HG02870 (cell line): ENCODE measurements at regions not wholly inside any gene's neighbourhood (a gene's known extent, or its start where the extent isn't known, plus 50 kb on each side); places are given as distances from the start of the nearest gene placed in this dataset.
"Not testable (repeated sequence)": the region's sequence is repeated elsewhere in the genome, so short reads cannot be mapped to it uniquely, and the experiment has no call there.

Experiments
- ATAC-seq: cut with Tn5 transposase; IDR thresholded peaks from one replicate; pipeline ENCODE4 v1.9.1; 2021; ENCODE audit warnings: mild to moderate bottlenecking, moderate library complexity; ENCODE audit not compliant: unreplicated experiment

DNA sequence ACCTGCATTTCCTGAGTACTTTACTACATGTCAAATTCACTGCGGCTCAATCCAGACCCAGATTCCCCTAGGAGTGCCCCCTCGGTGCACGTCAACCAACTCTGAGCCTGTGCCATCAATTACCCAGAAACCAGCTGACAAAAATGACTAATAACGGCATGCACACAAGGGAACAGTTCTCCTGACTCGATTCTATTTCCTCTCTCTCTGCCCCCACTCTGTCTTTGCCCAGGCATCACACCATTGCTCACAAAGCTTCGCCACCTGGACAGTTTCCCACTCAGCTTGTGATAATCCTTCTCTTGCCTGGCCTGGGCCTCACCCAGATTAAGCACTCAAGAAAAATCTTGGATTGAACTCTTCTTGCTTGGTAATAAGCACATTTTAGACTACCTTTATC lies 115.3 kb upstream of the NDUFV2 start:
- no peak for ATAC-seq

DNA sequence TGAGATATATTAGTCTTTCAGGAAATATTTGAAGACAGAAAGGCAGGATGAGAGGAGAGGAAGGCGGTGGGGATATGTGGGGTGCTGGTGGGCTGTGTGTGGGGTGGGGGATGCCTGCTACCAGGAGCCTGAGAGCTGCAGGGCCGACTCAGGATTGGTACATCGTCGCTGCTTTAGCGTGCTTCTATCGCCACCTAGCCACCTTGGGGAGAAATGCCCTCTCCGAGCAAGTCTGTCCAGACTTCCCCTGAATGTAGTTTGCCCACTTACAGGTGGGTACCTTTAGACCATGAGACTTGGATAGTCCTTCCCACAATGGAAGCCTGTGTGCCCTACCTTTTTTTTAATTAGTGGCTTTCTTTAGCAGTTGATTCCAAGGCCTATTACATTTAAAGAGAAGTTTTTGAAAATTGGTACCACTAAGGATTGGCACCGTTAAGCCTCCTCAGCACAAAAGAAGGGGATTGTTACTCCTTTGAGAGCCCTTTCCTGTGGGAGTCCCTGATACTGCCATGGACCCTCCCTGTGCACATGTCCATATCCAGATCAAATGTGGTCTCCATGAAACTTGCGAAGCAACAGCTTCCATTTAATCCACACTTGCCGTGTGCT lies 114.1 kb upstream of the NDUFV2 start:
- ATAC-seq: peak; percentile 75

DNA sequence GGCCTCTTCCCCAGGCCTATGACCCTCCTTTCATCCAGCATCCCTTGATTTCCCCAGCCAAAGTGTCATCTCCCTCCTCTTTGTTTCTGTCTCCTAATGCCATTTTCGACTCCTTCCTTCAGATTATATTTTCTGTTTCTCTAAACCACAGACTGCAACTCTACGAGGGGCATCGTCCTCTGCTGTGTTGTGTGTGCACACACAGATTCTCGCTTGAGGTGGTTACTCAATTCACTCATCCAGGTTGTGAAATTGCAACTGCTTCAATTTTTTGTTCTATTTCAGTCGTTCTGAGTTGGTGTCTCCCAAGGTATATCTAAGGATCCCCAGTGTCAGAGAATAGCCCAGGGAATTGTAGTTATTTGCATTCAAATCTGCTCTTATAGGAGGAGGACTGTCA lies 113.5 kb upstream of the NDUFV2 start:
- ATAC-seq: no peak

DNA sequence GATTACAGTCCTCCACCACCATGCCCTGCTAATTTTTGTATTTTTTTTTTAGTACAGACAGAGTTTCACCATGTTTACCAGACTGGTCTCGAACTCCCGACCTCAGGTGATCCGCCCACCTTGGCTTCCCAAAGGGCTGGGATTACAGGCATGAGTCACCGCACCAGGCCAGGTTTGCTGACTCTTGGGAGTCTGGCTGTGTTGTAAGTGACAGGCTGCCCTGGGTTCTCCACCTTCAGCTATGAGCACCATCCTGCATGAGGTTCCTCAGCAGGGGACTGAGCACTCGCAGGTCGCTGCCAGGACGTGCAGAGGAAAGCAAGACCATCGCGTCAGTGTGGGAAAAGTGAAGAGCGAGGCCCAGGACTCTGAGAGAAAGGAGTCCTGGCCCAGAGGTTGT lies 112.6 kb upstream of the NDUFV2 start:
- ATAC-seq: no peak

DNA sequence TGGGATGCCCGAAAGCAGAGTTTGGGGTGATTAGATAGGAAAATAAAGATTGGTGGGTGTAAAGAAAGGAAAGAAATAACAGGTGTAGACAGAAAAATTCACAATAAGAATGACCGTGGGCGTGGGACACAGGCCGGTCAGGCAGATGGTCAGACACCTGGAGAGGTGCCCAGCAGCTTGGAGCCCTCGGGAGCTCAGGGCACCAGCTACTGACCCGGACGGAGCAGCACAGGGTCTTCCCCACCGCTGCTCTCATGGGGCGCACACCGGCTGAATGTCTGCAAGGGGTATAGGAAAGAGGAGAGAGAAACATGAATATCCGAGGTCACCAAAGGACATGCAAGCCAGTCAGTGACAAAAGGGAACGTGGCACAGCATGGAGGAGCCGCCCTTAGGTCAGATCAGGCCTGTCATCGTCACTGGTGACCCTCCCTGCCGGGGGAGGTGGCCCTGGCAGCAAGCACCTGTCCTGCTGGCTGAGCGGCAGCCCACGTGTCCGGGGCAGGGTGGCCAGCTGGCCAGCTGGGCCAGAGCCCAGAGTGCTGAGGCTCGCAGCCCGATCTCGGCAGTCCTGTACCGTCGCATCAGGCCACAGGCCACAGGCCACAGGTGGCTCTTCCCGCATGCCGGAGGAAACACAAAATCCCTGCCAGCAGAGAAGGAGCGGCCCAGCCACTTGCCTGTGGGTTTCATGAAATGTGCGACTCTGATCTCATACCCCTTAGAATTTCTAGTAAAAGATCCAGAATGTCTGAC lies 112.0 kb upstream of the NDUFV2 start:
- no peak for ATAC-seq

DNA sequence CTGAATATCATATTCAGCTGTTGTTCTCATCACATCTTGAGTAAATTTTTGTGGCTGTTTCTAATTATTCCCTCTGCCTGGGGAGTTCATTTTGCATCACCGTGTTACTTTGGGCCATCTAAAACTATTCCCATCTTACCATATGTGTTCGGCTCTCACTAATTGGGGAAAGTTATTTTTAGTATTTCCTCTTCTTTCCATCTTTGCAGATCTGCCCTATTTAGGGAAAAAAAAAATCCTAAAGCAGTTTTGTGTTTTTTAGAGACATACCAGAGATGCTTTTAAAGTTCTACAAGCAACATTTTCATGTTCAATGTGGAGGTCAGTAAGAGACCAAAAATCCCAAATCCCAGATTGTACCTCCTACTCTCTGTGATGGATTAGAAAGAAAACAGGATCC lies 111.3 kb upstream of the NDUFV2 start:
- no peak for ATAC-seq

DNA sequence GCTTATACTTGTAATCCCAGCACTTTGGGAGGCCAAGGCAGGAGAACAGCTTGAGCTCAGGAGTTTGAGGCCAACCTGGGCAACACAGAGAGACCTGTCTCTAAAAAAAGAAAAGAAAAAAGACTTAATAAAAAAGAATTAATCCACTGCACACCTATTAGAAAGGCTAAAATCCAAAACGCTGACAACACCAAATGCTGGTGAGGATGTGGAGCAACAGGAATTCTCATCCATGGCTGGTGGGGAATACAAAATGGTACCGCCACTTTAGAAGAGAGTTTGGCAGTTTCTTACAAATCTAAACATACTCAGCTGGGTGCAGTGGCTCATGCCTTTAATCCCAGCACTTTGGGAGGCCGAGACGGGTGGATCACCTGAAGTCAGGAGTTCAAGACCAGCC lies 110.0 kb upstream of the NDUFV2 start:
- ATAC-seq: not testable (repeated sequence)

DNA sequence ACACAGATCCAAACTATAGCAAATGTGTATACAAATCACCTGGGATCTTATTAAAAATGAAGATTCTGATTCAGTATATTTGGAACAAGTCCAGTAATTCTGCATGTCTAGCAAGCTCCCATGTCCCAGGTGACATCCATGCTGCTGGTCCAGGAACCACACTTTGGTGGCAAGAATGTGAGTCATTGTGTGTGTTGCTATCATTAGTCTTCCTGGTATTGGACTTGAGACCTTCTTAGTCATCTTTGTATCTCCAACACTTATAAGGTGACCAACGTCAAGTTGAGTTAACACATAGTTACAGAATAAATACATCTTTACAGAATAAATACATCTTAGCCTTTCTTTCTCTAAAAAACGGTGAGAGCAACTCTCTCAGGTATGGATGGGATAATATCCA lies 107.9 kb upstream of the NDUFV2 start:
- ATAC-seq: no peak

DNA sequence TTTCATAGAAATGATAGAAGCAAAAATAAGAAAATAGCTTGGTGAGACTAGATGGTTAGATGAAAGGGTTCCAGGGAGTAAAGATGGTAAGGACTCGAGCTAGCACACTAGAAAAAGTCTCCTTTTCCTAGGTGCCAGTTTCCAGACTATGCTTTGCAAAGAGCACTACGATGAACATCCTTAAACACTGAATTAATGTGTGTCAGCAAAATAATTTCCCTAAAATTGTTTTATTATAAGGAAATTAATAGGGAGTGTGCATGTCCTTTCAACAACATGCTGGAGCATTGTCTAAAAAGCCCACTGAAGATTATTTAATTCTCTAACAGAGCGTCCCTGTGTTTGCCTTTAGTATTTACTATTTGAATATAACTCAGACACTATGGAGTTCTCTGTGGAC lies 107.4 kb upstream of the NDUFV2 start:
- no peak for ATAC-seq

DNA sequence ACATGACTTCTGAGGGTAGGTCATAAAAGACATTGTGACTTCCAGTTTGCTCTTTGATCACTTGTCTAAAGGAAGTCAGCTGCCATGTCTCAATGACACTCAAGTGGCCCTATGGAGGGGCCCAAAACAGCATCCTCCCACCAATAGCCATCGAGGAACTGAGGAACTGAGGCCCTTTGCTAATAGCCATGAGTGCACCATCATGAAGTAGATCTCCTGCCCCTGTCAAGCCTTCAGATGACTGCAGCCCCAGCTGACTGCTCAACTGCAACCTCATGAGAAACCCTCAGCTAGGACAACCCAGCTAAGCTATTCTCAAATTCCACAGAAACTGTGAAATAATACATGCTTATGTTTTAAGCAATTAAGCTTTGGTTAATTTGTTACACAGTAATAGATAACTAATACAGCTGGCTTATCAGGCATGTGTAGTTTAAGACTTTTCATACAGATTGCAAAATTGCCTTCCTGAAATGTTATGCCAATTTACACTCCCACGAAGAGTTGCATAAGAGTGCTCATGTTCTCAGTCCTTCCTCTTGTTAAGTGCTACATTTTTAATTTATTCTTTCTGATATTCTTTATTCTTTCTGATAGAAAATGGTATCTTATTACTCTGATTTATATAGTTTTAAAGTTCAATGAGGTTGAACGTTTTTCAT lies 105.6 kb upstream of the NDUFV2 start:
- no peak for ATAC-seq

DNA sequence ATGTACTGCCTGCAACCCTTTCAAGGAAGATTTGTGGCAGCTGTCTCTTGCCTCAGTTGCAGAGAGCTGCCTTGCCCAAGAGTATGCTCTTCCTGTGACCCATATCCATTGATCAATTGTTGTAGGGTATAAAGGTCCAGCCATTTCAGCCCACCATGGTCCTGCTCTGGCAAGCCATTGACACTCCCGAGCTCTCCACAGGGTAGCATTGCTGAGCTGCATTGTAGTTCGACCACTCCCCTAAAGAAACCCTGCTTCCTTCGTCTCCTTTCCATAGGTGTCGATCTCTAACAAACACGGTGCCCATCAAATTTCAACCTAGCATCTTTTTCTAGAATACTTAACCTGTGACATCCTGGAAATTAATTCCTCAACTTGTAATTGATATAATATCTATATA lies 104.9 kb upstream of the NDUFV2 start:
- no peak for ATAC-seq

DNA sequence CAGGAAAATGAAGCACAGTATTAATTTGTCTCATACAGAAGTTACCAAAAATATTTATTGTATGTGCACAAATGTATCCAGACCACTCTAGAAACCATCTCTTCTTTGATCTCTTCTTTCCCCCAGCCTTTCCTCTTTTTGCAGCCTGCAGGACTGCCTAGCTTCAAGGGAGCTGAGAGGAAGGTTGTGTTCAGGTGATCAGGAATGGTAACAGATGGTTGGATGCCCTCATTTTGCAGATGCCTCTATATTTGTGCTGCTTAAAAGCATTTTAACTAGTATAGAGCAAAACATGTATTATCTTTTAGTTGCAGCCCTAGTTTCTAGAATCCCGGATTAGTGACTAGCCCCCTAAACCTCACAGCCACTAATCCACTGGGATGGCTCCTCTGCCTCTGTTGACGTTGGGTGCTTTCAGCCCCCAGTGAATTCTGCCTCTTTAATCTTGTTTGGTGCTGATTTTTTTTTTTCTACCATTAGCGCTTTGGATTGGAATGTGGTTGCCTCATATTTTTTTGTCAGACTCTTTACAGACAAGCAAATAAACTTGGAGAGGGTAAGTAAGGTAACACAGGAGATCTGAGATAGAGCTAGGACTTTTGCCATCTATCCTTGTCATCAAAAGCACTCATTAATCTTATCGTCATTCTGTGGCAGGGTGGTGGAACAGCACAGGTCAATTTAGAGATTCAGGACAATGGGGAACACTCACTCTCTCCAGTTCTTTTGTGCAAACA lies 103.8 kb upstream of the NDUFV2 start:
- ATAC-seq: no peak

DNA sequence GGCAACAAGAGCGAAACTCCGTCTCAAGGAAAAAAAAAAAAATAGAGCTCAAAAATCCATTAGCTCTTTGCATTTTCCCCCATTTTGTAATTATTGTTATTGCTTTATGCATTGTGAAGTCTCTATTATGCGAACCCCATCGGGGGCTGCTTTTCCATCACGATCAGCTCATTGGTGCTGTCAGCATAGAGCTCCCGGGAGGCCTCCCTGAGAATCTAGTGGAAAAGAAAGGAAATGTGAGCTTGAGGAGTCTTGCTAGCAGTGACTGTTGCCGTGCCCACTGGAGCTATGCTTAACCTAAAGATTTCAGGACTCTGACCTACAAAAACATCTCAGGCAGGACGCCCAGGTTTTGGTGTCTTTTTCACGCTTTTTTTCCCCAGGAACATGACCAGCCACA lies 102.6 kb upstream of the NDUFV2 start:
- no peak for ATAC-seq

DNA sequence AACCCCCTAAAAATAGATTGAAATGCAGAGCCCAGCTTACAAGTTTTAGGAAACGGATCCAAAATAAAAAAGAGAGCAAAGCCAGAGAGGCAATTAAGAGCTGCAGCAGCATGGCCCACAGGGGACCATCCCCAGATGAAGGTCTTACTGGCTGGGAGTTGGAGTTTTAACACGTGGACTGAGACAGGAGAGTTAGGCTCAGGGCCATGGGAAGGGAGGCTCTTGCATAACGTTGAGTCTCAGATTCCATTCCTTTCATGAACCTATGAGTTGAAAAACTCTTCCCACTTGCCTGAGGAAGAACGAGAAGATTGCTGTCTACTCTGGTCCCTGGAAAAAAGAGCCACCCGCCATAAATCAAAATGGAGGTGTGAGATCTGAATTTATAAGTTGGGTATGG lies 101.8 kb upstream of the NDUFV2 start:
- no peak for ATAC-seq

DNA sequence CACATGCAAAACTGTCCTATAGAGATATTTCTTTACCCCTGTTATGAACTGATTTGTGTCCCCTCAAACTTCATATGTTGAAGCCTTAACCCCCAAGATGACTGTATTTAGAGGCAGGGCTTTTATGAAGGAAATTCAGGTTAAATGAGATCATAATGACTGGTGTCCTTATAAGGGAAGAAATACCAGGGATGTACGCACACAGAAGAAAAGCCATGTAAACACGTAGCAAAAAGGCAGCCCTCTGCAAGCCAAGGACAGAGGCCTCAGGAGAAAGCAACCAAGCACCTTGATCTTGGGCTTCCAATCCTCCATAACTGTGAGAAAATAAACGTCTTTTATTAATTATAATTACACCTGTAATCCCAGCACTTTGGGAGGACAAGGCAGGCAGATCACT lies 101.3 kb upstream of the NDUFV2 start:
- ATAC-seq: no peak

DNA sequence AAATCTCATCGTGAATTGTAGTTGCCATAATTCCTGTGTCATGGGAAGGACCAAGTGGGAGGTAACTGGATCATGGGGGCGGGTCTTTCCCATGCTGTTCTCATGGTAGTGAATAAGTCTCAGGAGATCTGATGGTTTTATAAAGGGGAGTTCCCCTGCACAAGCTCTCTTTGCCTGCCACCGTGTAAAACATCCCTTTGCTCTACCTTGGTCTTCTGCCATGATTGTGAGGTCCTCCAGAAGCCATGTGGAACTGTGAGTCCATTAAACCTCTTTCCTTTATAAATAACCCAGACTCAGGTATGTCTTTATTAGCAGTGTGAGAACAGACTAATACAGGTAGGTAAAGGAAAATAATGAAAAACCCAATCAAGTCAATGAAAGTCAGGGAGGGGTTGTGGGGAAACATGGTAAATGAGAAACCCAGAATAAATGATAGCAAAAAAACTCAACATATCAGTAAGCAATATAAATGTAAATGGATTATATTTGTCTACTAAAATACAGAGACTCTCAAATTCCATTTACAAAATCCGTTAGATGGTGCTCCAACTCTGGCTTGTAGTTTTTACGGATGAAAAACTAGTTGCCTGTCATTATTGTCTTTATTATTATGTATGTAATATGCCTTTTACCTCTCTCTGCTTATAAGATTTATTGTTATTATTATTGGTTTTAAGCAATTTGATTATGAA lies 98.9 kb upstream of the NDUFV2 start:
- ATAC-seq: no peak

DNA sequence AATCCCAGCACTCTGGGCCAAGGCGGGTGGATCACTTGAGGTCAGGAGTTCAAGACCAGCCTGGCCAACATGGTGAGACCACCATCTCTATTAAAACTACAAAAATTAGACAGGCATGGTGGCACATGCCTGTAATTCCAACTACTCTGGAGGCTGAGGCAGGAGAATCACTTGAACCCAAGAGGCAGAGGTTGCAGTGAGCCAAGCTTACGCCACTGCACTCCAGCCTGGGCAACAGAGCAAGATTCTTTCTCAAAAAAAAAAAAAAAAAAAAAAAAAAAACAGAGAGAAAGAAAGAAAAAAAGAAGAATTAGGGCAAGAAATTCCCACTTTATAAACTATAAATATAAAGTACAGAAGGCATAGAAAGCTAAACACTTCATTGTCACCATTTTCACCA lies 98.2 kb upstream of the NDUFV2 start:
- not testable (repeated sequence) for ATAC-seq

DNA sequence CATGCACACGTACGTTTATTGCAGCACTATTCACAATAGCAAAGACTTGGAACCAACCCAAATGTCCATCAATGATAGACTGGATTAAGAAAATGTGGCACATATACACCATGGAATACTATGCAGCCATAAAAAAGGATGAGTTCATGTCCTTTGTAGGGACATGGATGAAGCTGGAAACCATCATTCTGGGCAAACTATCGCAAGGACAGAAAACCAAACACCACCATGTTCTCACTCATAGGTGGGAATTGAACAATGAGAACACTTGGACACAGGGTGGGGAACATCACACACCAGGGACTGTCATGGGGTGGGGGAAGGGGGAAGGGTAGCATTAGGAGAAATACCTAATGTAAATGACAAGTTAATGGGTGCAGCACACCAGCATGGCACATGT lies 94.8 kb upstream of the NDUFV2 start:
- not testable (repeated sequence) for ATAC-seq

DNA sequence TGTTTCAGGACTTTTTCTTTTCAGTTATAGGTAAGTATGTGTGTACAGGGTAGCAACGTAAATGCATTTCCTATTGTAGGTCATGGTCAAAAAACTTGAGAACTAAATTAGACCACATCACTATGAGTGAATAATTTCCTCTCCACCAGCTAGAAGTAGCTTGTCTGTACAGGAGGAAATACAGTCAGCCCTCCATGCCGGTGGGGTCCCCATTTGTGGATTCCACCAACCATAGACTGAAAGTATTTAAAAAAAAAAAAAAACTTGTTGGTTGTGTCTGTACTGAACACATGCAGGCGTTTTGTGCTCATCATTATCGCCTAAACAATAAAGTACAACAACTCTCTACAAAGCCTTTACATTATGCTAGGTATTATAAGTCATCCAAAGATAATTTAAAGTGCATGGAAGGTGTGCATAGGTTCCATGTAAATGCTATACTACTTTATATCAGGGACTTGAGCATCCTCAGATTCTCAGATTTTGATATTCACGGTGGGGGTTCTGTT lies 94.2 kb upstream of the NDUFV2 start:
- ATAC-seq: no peak

DNA sequence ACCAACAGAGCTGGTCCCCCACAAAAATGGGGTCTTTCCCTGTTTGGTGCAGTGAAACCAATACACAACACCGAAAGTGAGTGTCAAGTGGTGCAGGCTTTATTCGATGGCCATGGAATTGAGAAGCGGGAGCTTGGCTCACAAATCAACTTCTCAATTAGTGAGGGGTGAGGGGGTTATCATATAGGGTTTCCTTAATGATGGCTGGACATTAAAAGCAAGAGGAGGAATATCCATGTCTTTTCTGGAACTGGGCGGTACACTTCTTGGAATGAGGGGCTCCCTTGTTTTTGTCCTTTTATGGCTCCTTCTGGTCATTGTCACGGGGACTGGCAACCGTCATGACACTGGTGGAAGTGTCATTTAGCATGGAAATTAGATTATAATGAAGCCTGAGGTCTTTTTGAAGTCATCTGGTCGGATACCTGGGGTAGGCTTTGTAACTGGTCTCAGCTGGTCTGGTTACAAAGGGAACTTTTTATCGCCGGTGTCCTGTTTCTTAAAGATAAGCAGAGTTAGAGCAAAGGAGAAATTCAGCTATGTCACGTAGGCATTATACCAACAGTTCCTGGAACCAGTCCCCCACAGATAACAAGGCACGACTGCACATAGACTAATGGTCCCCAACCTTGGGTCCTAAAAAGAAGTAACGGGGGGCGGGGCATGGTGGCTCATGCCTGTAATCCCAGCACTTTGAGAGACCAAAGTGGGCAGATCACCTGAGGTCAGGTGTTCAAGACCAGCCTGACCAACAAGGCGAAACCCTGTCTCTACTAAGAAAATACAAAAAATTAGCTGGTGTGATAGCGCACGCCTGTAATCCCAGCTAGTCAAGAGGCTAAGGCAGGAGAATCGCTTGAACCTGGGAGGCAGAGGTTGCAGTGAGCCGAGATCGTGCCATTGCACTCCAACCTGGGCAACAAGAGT lies 93.5 kb upstream of the NDUFV2 start:
- ATAC-seq: no peak
